Epithelial cell of proximal tubule (primary cell): ENCODE measurements at regions not wholly inside any gene's neighbourhood (a gene's known extent, or its start where the extent isn't known, plus 50 kb on each side); places are given as distances from the start of the nearest gene placed in this dataset.

Experiments used
- DNase-seq: peaks from one replicate; pipeline ENCODE4 v3.0.0-alpha.2; 2011; ENCODE audit warnings: low read depth
- H3K4me3 ChIP-seq: 2 replicates; pipeline ENCODE4 v1.5.1; 2011; ENCODE audit warnings: low read depth, mild to moderate bottlenecking, low read length
- TF ChIP-seq, protein P1 (sequence below): conservative IDR thresholded peaks from 2 replicates; pipeline ENCODE4 v1.5.1; 2012; ENCODE audit warnings: low read depth, mild to moderate bottlenecking, low read length

DNA sequence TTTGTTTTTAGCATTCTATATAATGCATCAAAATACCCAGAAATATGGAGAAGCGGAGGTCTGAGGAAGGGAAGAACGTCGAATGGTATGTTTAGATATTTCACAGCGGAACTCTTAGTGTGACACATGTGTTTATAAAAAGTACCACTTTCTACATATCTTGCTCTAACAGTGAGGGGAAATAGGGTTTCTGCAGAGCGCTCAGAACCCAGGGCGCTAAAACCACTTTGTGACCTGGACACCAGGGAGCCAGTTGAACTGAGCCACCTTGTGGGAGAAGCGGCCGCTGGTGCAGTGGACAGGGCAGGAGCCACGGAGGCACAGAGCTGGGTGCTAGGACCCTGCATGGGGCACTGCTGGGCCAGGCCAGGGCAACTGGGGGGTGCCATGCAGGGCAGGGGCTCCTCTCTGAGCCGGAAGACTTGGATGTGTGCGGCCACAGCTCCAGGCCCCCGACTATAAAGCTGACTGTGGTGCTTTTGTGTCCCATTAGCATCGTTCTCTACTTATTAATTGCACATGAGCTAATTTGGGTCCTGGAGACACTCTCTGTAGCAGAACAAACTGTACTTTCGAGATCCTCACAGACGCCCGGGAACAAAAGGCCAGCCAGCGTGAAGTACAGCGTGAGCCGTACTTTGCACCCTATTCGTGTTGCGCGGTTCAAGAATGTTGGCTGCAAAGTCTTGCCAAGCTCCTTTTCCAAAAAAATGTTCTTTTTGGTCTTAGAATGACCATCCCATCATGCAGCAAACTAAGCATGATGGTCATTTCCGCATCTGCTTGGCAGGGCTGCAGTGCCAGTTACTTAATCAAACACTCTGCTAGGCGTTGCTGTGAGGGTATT, 151.9 kb upstream of the ALKAL2 start:
- no peak for DNase-seq
- no peak overlapping the region for H3K4me3 ChIP-seq
- TF ChIP-seq, protein P1, sequence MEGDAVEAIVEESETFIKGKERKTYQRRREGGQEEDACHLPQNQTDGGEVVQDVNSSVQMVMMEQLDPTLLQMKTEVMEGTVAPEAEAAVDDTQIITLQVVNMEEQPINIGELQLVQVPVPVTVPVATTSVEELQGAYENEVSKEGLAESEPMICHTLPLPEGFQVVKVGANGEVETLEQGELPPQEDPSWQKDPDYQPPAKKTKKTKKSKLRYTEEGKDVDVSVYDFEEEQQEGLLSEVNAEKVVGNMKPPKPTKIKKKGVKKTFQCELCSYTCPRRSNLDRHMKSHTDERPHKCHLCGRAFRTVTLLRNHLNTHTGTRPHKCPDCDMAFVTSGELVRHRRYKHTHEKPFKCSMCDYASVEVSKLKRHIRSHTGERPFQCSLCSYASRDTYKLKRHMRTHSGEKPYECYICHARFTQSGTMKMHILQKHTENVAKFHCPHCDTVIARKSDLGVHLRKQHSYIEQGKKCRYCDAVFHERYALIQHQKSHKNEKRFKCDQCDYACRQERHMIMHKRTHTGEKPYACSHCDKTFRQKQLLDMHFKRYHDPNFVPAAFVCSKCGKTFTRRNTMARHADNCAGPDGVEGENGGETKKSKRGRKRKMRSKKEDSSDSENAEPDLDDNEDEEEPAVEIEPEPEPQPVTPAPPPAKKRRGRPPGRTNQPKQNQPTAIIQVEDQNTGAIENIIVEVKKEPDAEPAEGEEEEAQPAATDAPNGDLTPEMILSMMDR, result no peak

DNA sequence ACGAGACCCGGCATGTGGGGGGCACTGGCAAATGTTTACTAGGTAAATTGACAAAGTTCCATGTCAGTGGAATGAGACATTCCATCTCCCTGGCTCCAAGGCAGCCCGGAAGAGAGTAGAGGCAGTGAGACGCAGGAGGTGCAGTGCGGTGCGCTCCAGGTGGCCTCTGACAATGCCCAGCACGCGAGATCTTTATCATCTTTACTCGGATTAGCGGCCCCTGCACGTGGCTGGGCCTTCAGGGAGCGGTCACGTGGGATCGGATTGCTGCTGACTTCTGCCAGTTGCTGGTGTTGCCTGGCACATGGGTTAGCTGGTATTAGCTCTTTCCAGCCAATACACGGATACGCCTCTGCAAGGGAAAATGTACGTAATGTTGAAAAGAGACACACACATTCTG, 151.2 kb upstream of the ALKAL2 start:
- DNase-seq, result no peak
- TF ChIP-seq, protein P1, result no peak
- no peak overlapping the region for H3K4me3 ChIP-seq

DNA sequence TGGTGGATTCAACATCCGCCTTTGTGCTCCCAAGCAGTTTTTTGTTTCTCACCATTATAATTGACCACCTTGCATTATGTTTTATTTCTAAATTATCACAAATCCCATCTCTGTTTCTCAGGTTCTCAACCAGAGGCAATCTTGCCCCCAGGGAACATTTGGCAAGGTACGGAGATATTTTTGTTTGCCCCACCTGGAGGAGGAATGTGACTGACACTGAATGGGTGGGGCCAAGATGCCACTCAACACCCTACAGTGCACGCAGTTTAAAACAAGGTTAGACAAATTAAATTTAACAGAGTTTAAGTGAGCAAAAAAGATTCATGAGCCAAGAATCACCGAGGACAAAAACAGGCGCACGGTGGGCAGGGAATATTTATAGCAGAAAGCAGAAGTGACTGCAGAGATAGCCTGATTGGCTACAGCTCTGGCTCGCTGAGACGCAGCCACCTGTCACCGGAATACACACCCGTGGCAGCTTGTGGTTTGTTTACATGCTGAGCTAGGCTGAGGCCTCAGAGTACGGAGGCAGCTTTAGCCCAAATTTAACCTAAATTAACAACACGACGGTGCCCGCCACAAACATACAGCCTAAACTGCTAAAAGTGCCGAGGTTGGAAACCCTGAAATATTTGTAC, 150.0 kb upstream of the ALKAL2 start:
- TF ChIP-seq, protein P1, result no peak
- no peak for DNase-seq
- no peak overlapping the region for H3K4me3 ChIP-seq

DNA sequence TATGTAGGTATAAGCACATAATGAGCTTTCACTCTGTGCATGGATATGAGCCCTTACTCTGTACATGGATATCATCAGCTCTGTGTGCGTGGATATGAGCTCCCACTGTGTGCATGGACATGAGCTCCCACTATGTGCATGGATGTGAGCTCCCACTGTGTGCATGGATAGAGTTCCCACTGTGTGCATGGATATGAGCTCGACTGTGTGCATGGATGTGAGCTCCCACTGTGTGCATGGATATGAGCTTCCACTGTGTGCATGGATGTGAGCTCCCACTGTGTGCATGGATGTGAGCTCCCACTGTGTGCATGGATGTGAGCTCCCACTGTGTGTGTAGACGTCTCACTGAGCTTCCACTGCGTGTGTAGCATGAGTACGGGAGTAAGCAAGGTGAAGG, 149.3 kb upstream of the ALKAL2 start:
- TF ChIP-seq, protein P1, result no peak
- no peak overlapping the region for H3K4me3 ChIP-seq
- DNase-seq, result no peak

GRCh38 chr2:436205-436604, 148.3 kb upstream of the ALKAL2 start:
- TF ChIP-seq, protein P1, result no peak
- no peak for DNase-seq

GRCh38 chr2:434625-435024, 146.7 kb upstream of the ALKAL2 start:
- H3K4me3 ChIP-seq, result no peak overlapping the region
- no peak for DNase-seq
- TF ChIP-seq, protein P1, result no peak

More at GRCh38 chr2:436205-436604, 148.3 kb upstream of the ALKAL2 start:
- no peak overlapping the region for H3K4me3 ChIP-seq
